ENCODE measurements at regions not wholly inside any gene's neighbourhood (a gene's known extent, or its start where the extent isn't known, plus 50 kb on each side); places are given as distances from the start of the nearest gene placed in this dataset.
A peak's percentile ranks its signal among the peaks of the same experiment; 100 is the strongest.

DNA sequence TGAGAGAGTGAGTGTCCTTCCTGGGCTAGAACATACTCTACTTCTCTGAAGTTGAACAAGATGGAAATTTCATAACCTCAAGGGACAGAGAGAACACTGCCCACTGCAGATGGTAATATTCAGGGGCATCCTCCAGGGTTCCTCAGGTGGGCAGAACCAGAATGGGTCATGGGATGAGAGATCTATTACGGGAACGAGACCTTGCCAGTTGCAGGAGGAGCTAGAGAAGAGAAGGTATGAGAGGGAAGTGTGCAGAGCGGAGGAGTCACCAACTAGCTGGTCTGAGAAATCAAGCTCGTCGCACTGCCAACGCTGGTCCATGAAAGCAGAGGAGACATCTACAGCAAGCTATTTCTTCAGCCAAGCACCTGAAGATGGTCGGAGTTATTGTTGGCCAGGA, 184.7 kb downstream of the TJP1 start:
- DNase-seq: no peak
- Histone ChIP-seq H3K36me3 (no peaks in the 10 kb centered on the region), H3K27me3 (peaks cover 0 to 28% (median 0%) of the 10 kb centered on the region in 3 donors), H3K4me3 (no peak overlapping the region), H3K9me3 (no peaks in the 10 kb centered on the region), H3K4me1 (no peaks in the 10 kb centered on the region), H3K27ac (no peak overlapping the region)
- intact Hi-C loops (cut with DNase I; ENCODE audit: low total_unique reads): no loop called here
- 65 to 97% (median 91%) methylated on average over 7 of the region's 7 CpGs for WGBS, 5 donors
- TF ChIP-seq, protein P1, sequence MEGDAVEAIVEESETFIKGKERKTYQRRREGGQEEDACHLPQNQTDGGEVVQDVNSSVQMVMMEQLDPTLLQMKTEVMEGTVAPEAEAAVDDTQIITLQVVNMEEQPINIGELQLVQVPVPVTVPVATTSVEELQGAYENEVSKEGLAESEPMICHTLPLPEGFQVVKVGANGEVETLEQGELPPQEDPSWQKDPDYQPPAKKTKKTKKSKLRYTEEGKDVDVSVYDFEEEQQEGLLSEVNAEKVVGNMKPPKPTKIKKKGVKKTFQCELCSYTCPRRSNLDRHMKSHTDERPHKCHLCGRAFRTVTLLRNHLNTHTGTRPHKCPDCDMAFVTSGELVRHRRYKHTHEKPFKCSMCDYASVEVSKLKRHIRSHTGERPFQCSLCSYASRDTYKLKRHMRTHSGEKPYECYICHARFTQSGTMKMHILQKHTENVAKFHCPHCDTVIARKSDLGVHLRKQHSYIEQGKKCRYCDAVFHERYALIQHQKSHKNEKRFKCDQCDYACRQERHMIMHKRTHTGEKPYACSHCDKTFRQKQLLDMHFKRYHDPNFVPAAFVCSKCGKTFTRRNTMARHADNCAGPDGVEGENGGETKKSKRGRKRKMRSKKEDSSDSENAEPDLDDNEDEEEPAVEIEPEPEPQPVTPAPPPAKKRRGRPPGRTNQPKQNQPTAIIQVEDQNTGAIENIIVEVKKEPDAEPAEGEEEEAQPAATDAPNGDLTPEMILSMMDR (IDR thresholded peaks at IDR 0.05): no peak
- TF ChIP-seq POLR2A (IDR thresholded peaks at IDR 0.05) (no peak), POLR2AphosphoS5 (IDR thresholded peaks at IDR 0.05) (no peak), EP300 (IDR thresholded peaks at IDR 0.05) (no peak)

DNA sequence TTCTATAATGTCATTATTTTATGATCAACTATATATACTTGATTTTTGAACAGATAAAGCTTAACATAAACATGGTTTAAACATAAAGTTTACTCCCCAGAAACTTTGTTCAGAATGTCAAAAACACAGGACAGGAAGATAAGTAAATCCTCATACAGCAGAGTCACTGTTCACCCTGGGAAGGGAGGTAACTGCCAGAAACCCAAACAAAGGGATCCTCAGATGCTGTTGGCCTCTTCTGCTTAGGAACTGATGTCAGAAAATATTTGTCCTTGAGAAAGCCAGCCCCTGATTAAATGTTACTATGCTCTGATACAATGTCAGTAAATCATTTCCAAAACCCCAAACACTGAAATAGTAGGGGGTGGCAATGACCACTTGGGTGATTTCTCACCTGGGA, 185.3 kb downstream of the TJP1 start:
- H3K27ac ChIP-seq: no peak overlapping the region
- TF ChIP-seq POLR2A (IDR thresholded peaks at IDR 0.05) (no peak), POLR2AphosphoS5 (IDR thresholded peaks at IDR 0.05) (no peak), EP300 (IDR thresholded peaks at IDR 0.05) (no peak)
- TF ChIP-seq, protein P1 (IDR thresholded peaks at IDR 0.05): no peak
- H3K9me3 ChIP-seq: no peaks in the 10 kb centered on the region
- intact Hi-C loops (cut with DNase I; ENCODE audit: low total_unique reads): no loop called here
- H3K4me1 ChIP-seq: no peaks in the 10 kb centered on the region
- peaks cover 0 to 29% (median 0%) of the 10 kb centered on the region in 3 donors for H3K27me3 ChIP-seq
- no peak overlapping the region for H3K4me3 ChIP-seq
- DNase-seq: no peak
- no peaks in the 10 kb centered on the region for H3K36me3 ChIP-seq

DNA sequence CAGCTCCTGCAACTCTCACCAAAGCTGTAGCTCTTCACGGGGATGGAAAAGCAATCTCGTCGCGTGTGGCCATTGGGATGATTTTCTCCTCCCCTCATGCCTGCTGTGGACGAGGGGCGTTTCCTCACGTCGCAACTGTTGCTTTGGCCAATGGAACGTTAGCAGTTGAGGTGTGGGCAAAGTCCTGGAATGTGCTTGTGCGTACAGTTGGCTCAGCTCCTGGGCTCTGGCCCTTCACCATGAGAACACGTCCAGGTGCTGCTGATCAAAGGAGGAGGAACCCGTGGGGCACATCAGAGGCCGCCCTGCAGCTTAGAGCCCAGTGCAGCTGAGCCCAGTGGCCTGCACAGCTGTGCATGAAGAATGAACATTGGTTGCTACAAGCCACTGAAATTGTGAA, 186.1 kb downstream of the TJP1 start:
- peaks cover 0 to 29% (median 0%) of the 10 kb centered on the region in 3 donors for H3K27me3 ChIP-seq
- peak in 1 of 2 donors; percentile 73 for DNase-seq
- no peaks in the 10 kb centered on the region for H3K4me1 ChIP-seq
- H3K9me3 ChIP-seq: no peaks in the 10 kb centered on the region
- H3K27ac ChIP-seq: no peak overlapping the region
- TF ChIP-seq EP300 (IDR thresholded peaks at IDR 0.05) (no peak), POLR2A (IDR thresholded peaks at IDR 0.05) (no peak), POLR2AphosphoS5 (IDR thresholded peaks at IDR 0.05) (no peak)
- TF ChIP-seq, protein P1 (IDR thresholded peaks at IDR 0.05): no peak
- H3K4me3 ChIP-seq: no peak overlapping the region
- 40 to 58% (median 44%) methylated on average over 11 to 13 of the region's 13 CpGs for WGBS, 5 donors
- intact Hi-C loops (cut with DNase I; ENCODE audit: low total_unique reads): no loop called here
- H3K36me3 ChIP-seq: no peaks in the 10 kb centered on the region

DNA sequence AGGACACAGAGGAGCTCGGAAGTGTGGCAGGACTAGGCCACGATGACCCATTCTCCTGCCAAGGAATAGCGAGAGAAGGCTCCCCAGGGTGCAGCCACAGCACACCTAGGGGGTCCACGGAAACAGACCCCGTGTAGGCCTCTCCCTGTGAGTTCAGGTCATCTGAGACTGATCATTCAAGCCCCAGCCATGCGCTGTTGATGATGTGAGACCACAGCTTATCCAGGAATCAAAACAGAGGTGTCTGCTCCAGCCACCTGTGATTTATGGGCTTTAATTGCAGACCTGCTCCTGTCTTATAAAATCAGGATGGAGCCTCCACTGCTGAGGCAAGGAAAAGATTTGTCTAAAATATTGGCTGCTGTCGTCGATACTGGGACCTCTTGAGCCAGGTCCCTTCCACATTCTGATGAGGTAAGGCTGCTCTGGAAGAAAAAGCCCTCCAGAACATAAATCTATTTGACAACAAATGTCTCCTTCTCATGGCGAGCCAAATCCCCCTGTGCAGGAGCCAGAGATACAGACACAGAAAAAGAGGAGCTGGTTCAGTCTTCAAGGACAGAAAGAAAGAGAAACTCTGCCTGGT, 186.7 kb downstream of the TJP1 start:
- 73 to 88% (median 83%) methylated on average over 8 to 9 of the region's 9 CpGs for WGBS, 5 donors
- Histone ChIP-seq H3K27me3 (peaks cover 0 to 29% (median 0%) of the 10 kb centered on the region in 3 donors), H3K4me3 (no peak overlapping the region), H3K36me3 (no peaks in the 10 kb centered on the region), H3K9me3 (no peaks in the 10 kb centered on the region), H3K27ac (no peak overlapping the region), H3K4me1 (no peaks in the 10 kb centered on the region)
- intact Hi-C loops (cut with DNase I; ENCODE audit: low total_unique reads): no loop called here
- DNase-seq: no peak
- TF ChIP-seq EP300 (IDR thresholded peaks at IDR 0.05): no peak
- TF ChIP-seq POLR2A (IDR thresholded peaks at IDR 0.05): no peak
- TF ChIP-seq, protein P1 (IDR thresholded peaks at IDR 0.05): no peak
- TF ChIP-seq POLR2AphosphoS5 (IDR thresholded peaks at IDR 0.05): no peak

Measured in stomach (tissue), 8 donors.